Mucosa of gallbladder (tissue), 1 donor: ENCODE measurements at regions not wholly inside any gene's neighbourhood (a gene's known extent, or its start where the extent isn't known, plus 50 kb on each side); places are given as distances from the start of the nearest gene placed in this dataset.

ENCODE experiments used
- DNase-seq: peaks from one replicate; pipeline ENCODE4 v3.0.0-alpha.2; 2020; ENCODE audit warnings: low spot score
- donor health status: DM: no; HTN: no; CAD: no.

- DNase-seq, result no peak
Observed at GRCh38 chr6:104614394-104614793, 245.3 kb downstream of the HACE1 start.

- DNase-seq, result no peak
Observed at GRCh38 chr6:104613416-104614001, 246.2 kb downstream of the HACE1 start.

DNA sequence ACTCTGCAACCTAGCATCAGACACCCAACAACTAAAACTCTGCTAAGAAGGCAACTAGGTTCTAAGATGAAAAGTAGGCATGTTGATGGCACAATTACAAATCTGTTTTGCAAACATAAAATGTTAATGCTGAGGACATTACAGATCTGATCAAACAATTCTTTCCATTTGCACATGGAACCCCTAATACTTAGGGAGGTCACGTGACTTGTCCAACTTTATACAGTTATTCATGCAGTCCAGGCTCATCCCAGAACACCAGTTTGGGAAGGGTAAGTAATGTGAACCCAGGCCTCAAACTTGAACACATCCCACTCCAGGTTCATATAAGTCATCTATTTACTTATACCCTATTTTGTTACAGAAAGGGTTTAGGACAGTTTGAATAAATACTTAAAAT, 247.2 kb downstream of the HACE1 start:
- DNase-seq, result no peak

- no peak for DNase-seq
Observed at GRCh38 chr6:104608101-104608500, 251.6 kb downstream of the HACE1 start.

- no peak for DNase-seq
Observed at GRCh38 chr6:104607501-104607900, 252.2 kb downstream of the HACE1 start.

- no peak for DNase-seq
Observed at GRCh38 chr6:104606361-104606760, 253.4 kb downstream of the HACE1 start.

DNA sequence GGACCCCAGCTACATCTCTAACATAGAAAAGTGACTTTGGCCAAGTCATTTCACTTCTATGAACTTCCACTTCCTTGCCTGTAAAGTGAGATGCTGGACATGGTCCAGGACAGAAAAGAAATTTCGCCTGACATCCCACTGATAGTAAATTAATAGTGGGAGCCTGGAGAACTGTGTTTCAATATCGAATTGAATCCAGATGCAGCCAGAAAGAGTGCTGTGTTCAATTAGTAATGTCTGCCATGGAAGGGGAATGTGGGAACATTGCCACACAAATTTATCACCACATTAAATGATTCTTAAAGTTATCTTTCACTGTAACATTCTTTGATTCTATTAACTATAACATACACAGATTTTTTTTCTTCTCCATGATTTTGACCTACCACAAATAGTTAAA, 255.0 kb downstream of the HACE1 start:
- DNase-seq, result no peak

DNA sequence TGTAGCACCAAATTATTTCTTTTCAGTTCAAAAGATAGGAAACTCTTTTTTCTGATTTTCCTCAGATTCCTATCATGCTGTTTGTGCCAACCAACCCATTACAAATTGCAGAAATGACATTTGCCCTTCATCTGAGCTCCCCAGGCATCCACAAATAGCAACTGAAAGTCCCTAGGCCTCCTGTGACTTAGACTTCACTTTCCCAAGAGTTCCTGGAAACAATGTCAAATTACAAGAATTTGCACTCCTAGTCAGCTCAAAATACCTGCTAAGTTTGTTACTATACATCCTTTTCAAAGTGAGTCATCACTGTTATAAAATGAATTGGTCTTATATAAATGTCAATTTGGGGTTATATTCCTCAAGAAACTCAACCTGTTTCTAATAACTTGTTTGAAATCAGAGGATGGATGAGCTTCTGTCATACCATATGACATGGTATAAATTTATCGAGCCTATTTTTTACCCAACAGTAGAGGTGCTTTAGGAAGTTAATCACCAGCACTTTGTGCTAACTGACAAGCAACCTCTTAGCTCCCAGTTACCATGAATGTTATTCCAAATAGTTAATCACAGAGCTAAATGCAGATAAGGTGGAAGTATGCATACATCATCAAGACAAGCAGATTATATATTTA, 256.5 kb downstream of the HACE1 start:
- DNase-seq, result no peak

DNA sequence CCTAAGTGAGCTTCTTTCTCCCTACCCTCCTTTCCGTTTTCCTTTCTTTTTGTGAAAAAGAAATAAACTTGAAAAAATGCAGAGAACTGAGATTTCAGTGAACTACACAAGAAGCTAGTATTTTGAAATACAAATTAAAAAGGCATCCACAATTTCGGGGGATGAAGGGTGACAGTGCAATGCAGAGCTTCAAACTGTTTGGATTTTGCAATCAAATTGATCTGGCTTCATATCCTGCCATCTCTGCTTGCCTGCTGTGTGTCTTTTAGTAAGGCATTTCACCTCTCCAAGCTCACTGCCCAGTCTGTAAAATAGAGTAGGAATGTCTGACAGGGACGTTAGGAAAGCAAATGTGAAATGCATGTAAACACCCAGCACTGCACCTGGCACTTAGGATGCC, 258.0 kb downstream of the HACE1 start:
- no peak for DNase-seq

GRCh38 chr6:104601131-104601651, 258.5 kb downstream of the HACE1 start:
- DNase-seq, result no peak

- no peak for DNase-seq
Observed at GRCh38 chr6:104600639-104600931, 259.1 kb downstream of the HACE1 start.

- DNase-seq, result no peak
Observed at GRCh38 chr6:104599821-104600638, 259.7 kb downstream of the HACE1 start.

GRCh38 chr6:104597541-104598050, 262.1 kb downstream of the HACE1 start:
- DNase-seq, result no peak

- DNase-seq, result no peak
Observed at GRCh38 chr6:104596091-104596490, 263.6 kb downstream of the HACE1 start.

GRCh38 chr6:104595311-104595820, 264.4 kb downstream of the HACE1 start:
- no peak for DNase-seq

DNA sequence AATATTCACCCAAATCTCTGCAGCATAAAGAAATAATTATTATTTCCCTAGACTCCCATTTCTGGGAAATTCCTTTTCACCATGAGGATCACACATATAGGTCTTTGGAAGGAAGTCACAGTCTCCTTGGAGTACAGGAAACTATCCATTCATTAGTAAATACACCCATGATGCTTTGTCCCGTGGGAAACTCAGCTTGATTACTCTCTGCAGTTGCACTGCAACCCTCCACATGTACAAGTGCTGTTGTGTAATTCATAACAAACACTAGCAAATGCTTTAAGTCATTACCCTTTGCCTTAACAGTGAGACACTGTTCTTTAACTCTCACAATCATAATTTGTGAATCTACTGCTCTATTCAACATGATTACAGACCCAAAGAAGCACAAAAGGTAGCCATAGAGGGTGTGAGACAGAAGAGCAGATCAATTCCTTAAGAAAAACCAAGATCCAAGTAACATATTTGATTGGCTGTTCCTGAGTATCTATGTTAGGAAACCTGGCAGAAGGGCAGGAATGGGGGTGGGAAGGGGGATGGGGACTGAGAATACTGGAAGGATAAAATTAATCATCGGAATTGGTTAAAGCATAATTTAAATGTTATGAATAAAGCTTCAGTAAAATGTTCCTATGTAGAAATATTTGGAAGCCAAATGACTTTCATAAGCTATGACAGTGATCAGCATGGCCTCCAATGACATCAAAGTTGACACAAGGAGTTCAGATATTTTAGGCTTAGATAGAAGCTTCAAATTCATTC, 268.0 kb downstream of the HACE1 start:
- no peak for DNase-seq

DNA sequence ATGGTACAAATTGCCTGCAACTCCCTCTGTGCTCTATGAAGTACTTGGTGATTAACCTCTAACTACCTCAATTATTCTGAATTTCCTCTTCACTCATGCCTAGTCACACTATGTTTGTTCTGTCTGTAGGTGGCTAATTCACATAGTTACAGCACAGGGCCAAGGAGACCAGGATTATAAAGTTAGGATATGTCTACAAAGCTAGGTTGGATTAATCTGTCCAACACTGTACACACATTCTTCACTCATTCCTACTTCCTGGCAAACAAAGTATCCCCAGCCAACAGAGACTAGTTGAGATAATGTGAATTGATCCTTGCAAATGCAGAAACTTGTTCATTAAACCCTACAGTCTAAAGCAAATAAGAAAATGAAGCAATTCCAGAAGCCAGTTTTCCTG, 269.8 kb downstream of the HACE1 start:
- no peak for DNase-seq

- DNase-seq, result no peak
Observed at GRCh38 chr6:104585646-104586045, 274.1 kb downstream of the HACE1 start.

DNA sequence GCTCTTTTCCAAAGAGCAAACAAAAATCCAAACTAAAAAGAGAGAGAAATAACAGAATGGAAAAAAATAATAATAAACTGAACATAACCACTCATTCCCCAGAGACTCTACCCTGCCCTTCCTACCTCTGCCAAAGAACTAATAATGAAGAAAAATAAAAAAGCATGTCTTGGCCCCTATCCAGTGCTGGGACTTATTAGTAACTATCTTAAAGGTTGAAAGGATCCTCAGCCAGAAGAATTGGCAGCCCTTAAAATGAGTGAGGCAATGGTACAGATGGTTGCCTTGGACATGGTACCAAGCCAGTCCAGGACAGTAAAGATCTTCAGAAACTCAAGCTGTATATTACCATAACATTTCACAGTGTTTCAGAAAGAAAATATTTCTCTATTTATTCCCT, 279.3 kb downstream of the HACE1 start:
- DNase-seq, result no peak

DNA sequence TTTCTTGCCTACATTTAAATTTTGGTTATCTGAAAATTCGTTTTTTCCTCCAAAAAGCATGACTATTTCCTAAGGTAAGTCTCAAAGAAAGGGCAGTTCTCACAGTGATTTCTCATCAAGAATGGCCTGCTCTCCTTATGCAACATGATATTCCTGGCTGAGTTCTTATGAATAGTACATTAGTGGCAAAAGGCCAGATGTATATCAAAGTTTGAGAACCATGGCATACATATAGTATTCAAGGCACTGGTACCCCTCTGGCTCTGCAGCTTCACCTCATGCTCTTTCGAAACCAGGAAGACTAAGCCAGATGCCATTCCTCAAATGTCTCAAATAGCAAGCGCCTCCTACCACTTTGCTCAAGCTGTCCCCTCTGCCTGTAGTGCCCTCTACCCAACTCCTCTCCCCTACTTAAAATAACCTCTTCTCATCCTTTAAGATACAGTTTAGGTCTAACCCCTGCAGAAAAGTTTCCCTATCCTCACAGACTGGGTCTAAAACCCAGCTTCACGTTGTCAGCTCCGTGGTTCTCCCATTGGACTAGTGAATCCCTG, 280.3 kb downstream of the HACE1 start:
- DNase-seq, result no peak

DNA sequence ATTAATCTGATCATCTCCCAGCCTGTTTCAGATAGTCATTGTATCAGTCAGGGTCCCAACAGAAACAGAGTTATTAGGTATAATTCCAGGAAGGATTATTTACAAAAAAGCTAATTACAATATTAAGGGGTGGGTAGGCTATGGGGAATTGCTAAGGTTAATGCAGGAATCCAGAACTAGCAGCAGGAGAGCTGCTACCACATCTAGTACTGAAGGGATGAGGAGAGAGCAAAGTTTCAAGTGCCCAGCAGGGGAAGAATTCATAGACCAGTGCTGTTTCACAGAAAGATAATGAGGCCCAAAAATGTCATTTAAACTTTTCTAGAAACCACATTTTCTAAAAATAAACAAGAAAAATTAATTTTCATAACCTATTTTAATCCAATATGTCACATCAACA, 284.2 kb downstream of the HACE1 start:
- DNase-seq, result no peak
